AG08395 (cell line): ENCODE measurements at regions not wholly inside any gene's neighbourhood (a gene's known extent, or its start where the extent isn't known, plus 50 kb on each side); places are given as distances from the start of the nearest gene placed in this dataset.
A peak's percentile ranks its signal among the peaks of the same experiment; 100 is the strongest.
"Not testable (repeated sequence)": the region's sequence is repeated elsewhere in the genome, so short reads cannot be mapped to it uniquely, and the experiment has no call there.

ENCODE experiments used
- DNase-seq: peaks from one replicate; pipeline ENCODE4 v3.0.0; 2012; ENCODE audit warnings: mixed read lengths, low spot score

GRCh38 chr12:107144441-107144840 lies 51.1 kb upstream of the CRY1 start:
- no peak for DNase-seq

- no peak for DNase-seq
Observed at GRCh38 chr12:107144990-107145389, 51.6 kb upstream of the CRY1 start.

- no peak for DNase-seq
Observed at GRCh38 chr12:107145397-107145796, 52.0 kb upstream of the CRY1 start.

GRCh38 chr12:107148107-107148506 lies 54.8 kb upstream of the CRY1 start:
- no peak for DNase-seq

- no peak for DNase-seq
Observed at GRCh38 chr12:107152315-107152714, 59.0 kb upstream of the CRY1 start.

GRCh38 chr12:107159384-107159900 lies 66.1 kb upstream of the CRY1 start:
- no peak for DNase-seq

- DNase-seq = no peak
Observed at GRCh38 chr12:107163413-107163812, 70.1 kb upstream of the CRY1 start.

GRCh38 chr12:107164392-107164791 lies 71.0 kb upstream of the CRY1 start:
- DNase-seq = no peak

GRCh38 chr12:107165581-107165980 lies 72.2 kb upstream of the CRY1 start:
- DNase-seq = no peak

GRCh38 chr12:107167756-107168155 lies 74.4 kb upstream of the CRY1 start:
- DNase-seq = no peak

GRCh38 chr12:107169200-107169599 lies 75.9 kb upstream of the CRY1 start:
- no peak for DNase-seq

GRCh38 chr12:107178776-107179175 lies 85.4 kb upstream of the CRY1 start:
- DNase-seq = no peak

GRCh38 chr12:107179871-107180270 lies 86.5 kb upstream of the CRY1 start:
- no peak for DNase-seq

- DNase-seq = no peak
Observed at GRCh38 chr12:107180272-107180671, 86.9 kb upstream of the CRY1 start.

- no peak for DNase-seq
Observed at GRCh38 chr12:107184359-107184930, 91.1 kb upstream of the CRY1 start.

GRCh38 chr12:107196681-107197080 lies 103.3 kb upstream of the CRY1 start:
- DNase-seq = no peak

- no peak for DNase-seq
Observed at GRCh38 chr12:107200394-107200793, 107.0 kb upstream of the CRY1 start.

GRCh38 chr12:107207931-107208525 lies 114.7 kb upstream of the CRY1 start:
- no peak for DNase-seq

GRCh38 chr12:107209700-107210099 lies 116.4 kb upstream of the CRY1 start:
- not testable (repeated sequence) for DNase-seq

- DNase-seq = not testable (repeated sequence)
Observed at GRCh38 chr12:107214373-107214773, 121.0 kb upstream of the CRY1 start.

- DNase-seq = not testable (repeated sequence)
Observed at GRCh38 chr12:107216411-107216810, 123.1 kb upstream of the CRY1 start.

- DNase-seq = no peak
Observed at GRCh38 chr12:107219301-107219700, 126.0 kb upstream of the CRY1 start.

- no peak for DNase-seq
Observed at GRCh38 chr12:107221913-107222312, 128.6 kb upstream of the CRY1 start.

- DNase-seq = peak; percentile 24
Observed at GRCh38 chr12:107223821-107224220, 130.5 kb upstream of the CRY1 start.
